Naive B cell (primary cell): ENCODE measurements at regions not wholly inside any gene's neighbourhood (a gene's known extent, or its start where the extent isn't known, plus 50 kb on each side); places are given as distances from the start of the nearest gene placed in this dataset.
A peak's percentile ranks its signal among the peaks of the same experiment; 100 is the strongest.

Experiments
- ATAC-seq, 2 donors: fragments of 150-1000 bp; cut with Tn5 transposase; 2 replicates each; pipeline ENCODE4 v1.10.0; 2021; ENCODE audit warnings: low read depth in 2 of 2, mild to moderate bottlenecking in 2 of 2, moderate library complexity in 2 of 2
- DNase-seq: peaks from one replicate; pipeline ENCODE4 v3.0.0; 2022
- H3K27ac Mint-ChIP-seq, 6 donors: one replicate each; pipeline ENCODE4 v1.8.0; 2020 to 2022; ENCODE audit warnings: mild to moderate bottlenecking in 6 of 6, mixed read lengths in 6 of 6, moderate library complexity in 5 of 6, inconsistent platforms in 2 of 6
- H3K27me3 Mint-ChIP-seq, 3 donors: one replicate each; pipeline ENCODE4 v1.8.0; 2021 to 2022; ENCODE audit warnings: mixed read lengths in 3 of 3, mild to moderate bottlenecking in 1 of 3
- H3K36me3 Mint-ChIP-seq, 2 donors: one replicate each; pipeline ENCODE4 v1.8.0; 2020 to 2022; ENCODE audit warnings: mixed read lengths in 2 of 2, inconsistent platforms in 1 of 2, mild to moderate bottlenecking in 1 of 2
- H3K4me1 Mint-ChIP-seq, 3 donors: one replicate each; pipeline ENCODE4 v1.8.0; 2020 to 2022; ENCODE audit warnings: mixed read lengths in 3 of 3, inconsistent platforms in 1 of 3, mild to moderate bottlenecking in 1 of 3, moderate library complexity in 1 of 3
- H3K4me3 Mint-ChIP-seq, 8 donors: one replicate each; pipeline ENCODE4 v1.8.0; 2020 to 2022; ENCODE audit warnings: mild to moderate bottlenecking in 8 of 8, mixed read lengths in 8 of 8, moderate library complexity in 8 of 8, inconsistent platforms in 2 of 8
- H3K9me3 Mint-ChIP-seq, 7 donors: one replicate each; pipeline ENCODE4 v1.8.0; 2020 to 2022; ENCODE audit warnings: mixed read lengths in 7 of 7, mild to moderate bottlenecking in 5 of 7, inconsistent platforms in 2 of 7, moderate library complexity in 1 of 7

GRCh38 chr11:129324533-129325175, 51.0 kb upstream of the BARX2 start:
- ATAC-seq: no peak
- Mint-ChIP-seq H3K4me1 (no peaks in the 10 kb centered on the region), H3K27ac (no peak overlapping the region), H3K4me3 (no peak overlapping the region), H3K36me3 (no peaks in the 10 kb centered on the region), H3K9me3 (no peaks in the 10 kb centered on the region), H3K27me3 (peaks cover 10 to 16% (median 13%) of the 10 kb centered on the region in 3 donors)
- no peak for DNase-seq

GRCh38 chr11:129323896-129324502, 51.6 kb upstream of the BARX2 start:
- H3K36me3 Mint-ChIP-seq: no peaks in the 10 kb centered on the region
- H3K27me3 Mint-ChIP-seq: peaks cover 10 to 16% (median 13%) of the 10 kb centered on the region in 3 donors
- no peak overlapping the region for H3K4me3 Mint-ChIP-seq

GRCh38 chr11:129322941-129323340, 52.7 kb upstream of the BARX2 start:
- Mint-ChIP-seq H3K9me3 (no peaks in the 10 kb centered on the region), H3K4me3 (no peak overlapping the region), H3K27me3 (peaks cover 10 to 16% (median 13%) of the 10 kb centered on the region in 3 donors), H3K4me1 (peaks cover 0 to under 1% (median 0%) of the 10 kb centered on the region in 3 donors), H3K36me3 (no peaks in the 10 kb centered on the region), H3K27ac (no peak overlapping the region)
- no peak for ATAC-seq
- DNase-seq: no peak

More at GRCh38 chr11:129323896-129324502, 51.6 kb upstream of the BARX2 start:
- Mint-ChIP-seq H3K4me1 (no peaks in the 10 kb centered on the region), H3K9me3 (no peaks in the 10 kb centered on the region), H3K27ac (no peak overlapping the region)
- no peak for DNase-seq
- ATAC-seq: no peak

GRCh38 chr11:129321076-129321475, 54.6 kb upstream of the BARX2 start:
- Mint-ChIP-seq H3K4me3 (no peak overlapping the region), H3K27ac (no peak overlapping the region), H3K36me3 (no peaks in the 10 kb centered on the region), H3K4me1 (peaks cover 0 to 5% (median 0%) of the 10 kb centered on the region in 3 donors), H3K27me3 (peaks cover 10 to 16% (median 13%) of the 10 kb centered on the region in 3 donors), H3K9me3 (no peaks in the 10 kb centered on the region)
- DNase-seq: no peak
- no peak for ATAC-seq

- H3K27me3 Mint-ChIP-seq: peaks cover 10 to 16% (median 13%) of the 10 kb centered on the region in 3 donors
- no peak for ATAC-seq
- H3K4me3 Mint-ChIP-seq: no peak overlapping the region
- no peak for DNase-seq
- no peak overlapping the region for H3K27ac Mint-ChIP-seq
- no peaks in the 10 kb centered on the region for H3K36me3 Mint-ChIP-seq
- H3K4me1 Mint-ChIP-seq: peaks cover 0 to 5% (median 0%) of the 10 kb centered on the region in 3 donors
- no peaks in the 10 kb centered on the region for H3K9me3 Mint-ChIP-seq
Observed at GRCh38 chr11:129320494-129320893, 55.2 kb upstream of the BARX2 start.

- ATAC-seq (no peak), DNase-seq (no peak)
- no peaks in the 10 kb centered on the region for H3K9me3 Mint-ChIP-seq
- H3K27ac Mint-ChIP-seq: no peak overlapping the region
- peaks cover 10 to 16% (median 13%) of the 10 kb centered on the region in 3 donors for H3K27me3 Mint-ChIP-seq
- H3K36me3 Mint-ChIP-seq: no peaks in the 10 kb centered on the region
- H3K4me1 Mint-ChIP-seq: peaks cover 0 to 5% (median 5%) of the 10 kb centered on the region in 3 donors
- H3K4me3 Mint-ChIP-seq: no peak overlapping the region
Observed at GRCh38 chr11:129319751-129320150, 55.9 kb upstream of the BARX2 start.

- no peak for DNase-seq
- no peaks in the 10 kb centered on the region for H3K36me3 Mint-ChIP-seq
- no peak overlapping the region for H3K4me3 Mint-ChIP-seq
- no peak for ATAC-seq
- peaks cover 0 to 10% (median 9%) of the 10 kb centered on the region in 3 donors for H3K4me1 Mint-ChIP-seq
- H3K27me3 Mint-ChIP-seq: peaks cover 10 to 14% (median 12%) of the 10 kb centered on the region in 3 donors
- peak overlapping the region in 1 of 6 donors; percentile 2 for H3K27ac Mint-ChIP-seq
- H3K9me3 Mint-ChIP-seq: no peaks in the 10 kb centered on the region
Observed at GRCh38 chr11:129319201-129319600, 56.4 kb upstream of the BARX2 start.

GRCh38 chr11:129317571-129317970, 58.1 kb upstream of the BARX2 start:
- H3K27ac Mint-ChIP-seq: no peak overlapping the region
- H3K4me3 Mint-ChIP-seq: no peak overlapping the region
- H3K27me3 Mint-ChIP-seq: peaks cover 0 to 4% (median 3%) of the 10 kb centered on the region in 3 donors
- ATAC-seq (no peak), DNase-seq (no peak)
- H3K36me3 Mint-ChIP-seq: no peaks in the 10 kb centered on the region
- H3K9me3 Mint-ChIP-seq: no peaks in the 10 kb centered on the region
- peaks cover 0 to 14% (median 11%) of the 10 kb centered on the region in 3 donors for H3K4me1 Mint-ChIP-seq

- DNase-seq: no peak
- Mint-ChIP-seq H3K27ac (no peak overlapping the region), H3K9me3 (no peaks in the 10 kb centered on the region), H3K4me1 (peaks cover 0 to 14% (median 11%) of the 10 kb centered on the region in 3 donors), H3K27me3 (peaks cover 0 to 6% (median 0%) of the 10 kb centered on the region in 3 donors), H3K36me3 (no peaks in the 10 kb centered on the region), H3K4me3 (no peak overlapping the region)
- no peak for ATAC-seq
Observed at GRCh38 chr11:129316781-129317180, 58.9 kb upstream of the BARX2 start.

- Mint-ChIP-seq H3K4me3 (no peak overlapping the region), H3K9me3 (peaks cover 0 to 3% (median 1%) of the 10 kb centered on the region in 7 donors), H3K27ac (peak overlapping the region in 1 of 6 donors; percentile 24), H3K36me3 (no peaks in the 10 kb centered on the region), H3K27me3 (peaks cover 0 to 6% (median 0%) of the 10 kb centered on the region in 3 donors), H3K4me1 (peaks cover 0 to 14% (median 11%) of the 10 kb centered on the region in 3 donors)
- DNase-seq (no peak), ATAC-seq (no peak)
Observed at GRCh38 chr11:129315781-129316579, 59.7 kb upstream of the BARX2 start.

- no peak overlapping the region for H3K4me3 Mint-ChIP-seq
- H3K36me3 Mint-ChIP-seq: peaks cover 0 to 4% of the 10 kb centered on the region in 2 donors
- peak in 1 of 2 donors; percentile 27 for ATAC-seq
- H3K4me1 Mint-ChIP-seq: peaks cover 0 to 14% (median 11%) of the 10 kb centered on the region in 3 donors
- peaks cover 0 to 6% (median 4%) of the 10 kb centered on the region in 3 donors for H3K27me3 Mint-ChIP-seq
- peaks cover 0 to 9% (median 5%) of the 10 kb centered on the region in 7 donors for H3K9me3 Mint-ChIP-seq
- no peak overlapping the region for H3K27ac Mint-ChIP-seq
- no peak for DNase-seq
Observed at GRCh38 chr11:129314371-129314770, 61.3 kb upstream of the BARX2 start.

GRCh38 chr11:129313541-129314297, 61.9 kb upstream of the BARX2 start:
- DNase-seq: no peak
- Mint-ChIP-seq H3K4me1 (peaks cover 0 to 14% (median 11%) of the 10 kb centered on the region in 3 donors), H3K27me3 (peaks cover 0 to 11% (median 7%) of the 10 kb centered on the region in 3 donors)

More at GRCh38 chr11:129313541-129314297, 61.9 kb upstream of the BARX2 start:
- H3K9me3 Mint-ChIP-seq: peaks cover 0 to 12% (median 5%) of the 10 kb centered on the region in 7 donors
- H3K27ac Mint-ChIP-seq: no peak overlapping the region
- H3K36me3 Mint-ChIP-seq: peaks cover 0 to 9% of the 10 kb centered on the region in 2 donors
- no peak overlapping the region for H3K4me3 Mint-ChIP-seq
- no peak for ATAC-seq
